ENCODE measurements at regions not wholly inside any gene's neighbourhood (a gene's known extent, or its start where the extent isn't known, plus 50 kb on each side); places are given as distances from the start of the nearest gene placed in this dataset.

DNA sequence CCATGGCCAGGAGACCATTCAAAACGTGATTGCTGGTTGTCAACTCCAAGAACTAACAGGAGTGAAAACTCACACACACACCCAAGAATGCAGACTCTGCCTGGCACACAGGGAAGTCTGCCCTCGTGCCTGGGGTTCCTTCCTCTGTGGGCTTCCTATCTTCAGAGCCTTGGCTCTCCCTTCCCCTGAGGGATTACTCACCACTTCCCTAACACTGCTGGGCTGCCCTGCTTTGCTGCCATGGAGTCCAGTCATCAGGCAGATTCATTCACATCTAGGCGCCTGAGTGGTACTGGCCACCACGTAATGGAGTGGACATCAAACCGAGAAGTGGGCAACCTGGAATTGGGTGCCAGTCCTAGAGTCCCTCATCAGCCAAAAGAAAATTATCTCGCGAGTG, 76.4 kb upstream of the PRSS3 start:
- TF ChIP-seq POLR2A (IDR thresholded peaks at IDR 0.05) (no peak), POLR2AphosphoS5 (IDR thresholded peaks at IDR 0.05) (no peak), EP300 (IDR thresholded peaks at IDR 0.05) (no peak)
- TF ChIP-seq, protein P1, sequence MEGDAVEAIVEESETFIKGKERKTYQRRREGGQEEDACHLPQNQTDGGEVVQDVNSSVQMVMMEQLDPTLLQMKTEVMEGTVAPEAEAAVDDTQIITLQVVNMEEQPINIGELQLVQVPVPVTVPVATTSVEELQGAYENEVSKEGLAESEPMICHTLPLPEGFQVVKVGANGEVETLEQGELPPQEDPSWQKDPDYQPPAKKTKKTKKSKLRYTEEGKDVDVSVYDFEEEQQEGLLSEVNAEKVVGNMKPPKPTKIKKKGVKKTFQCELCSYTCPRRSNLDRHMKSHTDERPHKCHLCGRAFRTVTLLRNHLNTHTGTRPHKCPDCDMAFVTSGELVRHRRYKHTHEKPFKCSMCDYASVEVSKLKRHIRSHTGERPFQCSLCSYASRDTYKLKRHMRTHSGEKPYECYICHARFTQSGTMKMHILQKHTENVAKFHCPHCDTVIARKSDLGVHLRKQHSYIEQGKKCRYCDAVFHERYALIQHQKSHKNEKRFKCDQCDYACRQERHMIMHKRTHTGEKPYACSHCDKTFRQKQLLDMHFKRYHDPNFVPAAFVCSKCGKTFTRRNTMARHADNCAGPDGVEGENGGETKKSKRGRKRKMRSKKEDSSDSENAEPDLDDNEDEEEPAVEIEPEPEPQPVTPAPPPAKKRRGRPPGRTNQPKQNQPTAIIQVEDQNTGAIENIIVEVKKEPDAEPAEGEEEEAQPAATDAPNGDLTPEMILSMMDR (IDR thresholded peaks at IDR 0.05), result no peak

Measured in upper lobe of left lung (tissue), 4 donors.